ENCODE measurements at regions not wholly inside any gene's neighbourhood (a gene's known extent, or its start where the extent isn't known, plus 50 kb on each side); places are given as distances from the start of the nearest gene placed in this dataset.

GRCh38 chr12:123098780-123099179 is 52.1 kb downstream of the PITPNM2 start:
- FAIRE-seq: no peak
- Histone ChIP-seq H3K36me3 (replicated peaks in 1 of 2; ENCODE audit: control insufficient read depth in 1 of 2, insufficient read depth in 2 of 2, low read length in 2 of 2) (peaks cover 1 to 6% of the 10 kb centered on the region in 2 experiments; a peak in 4 of 5 replicates), H3K27me3 (ENCODE audit: control insufficient read depth in 1 of 2, insufficient read depth in 2 of 2, low read length in 2 of 2) (no peaks in the 10 kb centered on the region), H3K4me2 (ENCODE audit: low read depth, low read length) (no peak overlapping the region), H3K79me2 (ENCODE audit: insufficient read depth, low read length) (no peaks in the 10 kb centered on the region), H3K9ac (ENCODE audit: insufficient read depth, low read depth, low read length) (no peak overlapping the region), H3K9me3 (ENCODE audit: low read length) (no peaks in the 10 kb centered on the region), H3K27ac (ENCODE audit: extremely low read length, insufficient read depth, low read length) (no peak overlapping the region), H3K4me1 (ENCODE audit: insufficient read depth, low read length) (peaks cover 51% of the 10 kb centered on the region), H4K20me1 (ENCODE audit: insufficient read depth, low read length) (no peaks in the 10 kb centered on the region), H2AFZ (ENCODE audit: low read length) (no peak overlapping the region), H3K4me3 (replicated peaks in 1 of 3; ENCODE audit: insufficient read depth in 1 of 3, low read depth in 2 of 3, low read length in 3 of 3) (no peak overlapping the region)
- CTCF ChIA-PET (ENCODE audit: low intra/inter-chr PET ratio, low total read pairs): no interaction called here
- in situ Hi-C loops (cut with HindIII; ENCODE audit: extremely low pct_ligation_motif_present, low pct_unique_long_range_greater_than_20kb): no loop called here
- POLR2A ChIA-PET: no interaction called here
- ATAC-seq: no peak
- TF ChIP-seq MXD3 (CRISPR knock-in tag; IDR thresholded peaks at IDR 0.05) (no peak), TFE3 (CRISPR knock-in tag; IDR thresholded peaks at IDR 0.05) (no peak), CEBPB (IDR thresholded peaks at IDR 0.05; ENCODE audit: borderline replicate concordance, low read depth, low read length) (no peak)
- DNase-seq (ENCODE audit: low spot score): no peak
- no TSS peak for BruUV-seq (replicated peaks)
- WGBS (ENCODE audit: low lambda C conversion rate): 95% methylated on average over 2 of the region's 2 CpGs
- intact Hi-C loops (cut with micrococcal nuclease; ENCODE audit: unreplicated experiment): no loop called here

- CTCF ChIA-PET (ENCODE audit: low intra/inter-chr PET ratio, low total read pairs): no interaction called here
- FAIRE-seq (no peak), ATAC-seq (no peak), DNase-seq (ENCODE audit: low spot score) (no peak)
- peaks cover 1 to 6% of the 10 kb centered on the region in 2 experiments; a peak in 4 of 5 replicates for H3K36me3 ChIP-seq (replicated peaks in 1 of 2; ENCODE audit: control insufficient read depth in 1 of 2, insufficient read depth in 2 of 2, low read length in 2 of 2)
- H3K4me3 ChIP-seq (replicated peaks in 1 of 3; ENCODE audit: insufficient read depth in 1 of 3, low read depth in 2 of 3, low read length in 3 of 3): no peak overlapping the region
- POLR2A ChIA-PET: no interaction called here
- H3K79me2 ChIP-seq (ENCODE audit: insufficient read depth, low read length): no peaks in the 10 kb centered on the region
- H4K20me1 ChIP-seq (ENCODE audit: insufficient read depth, low read length): no peaks in the 10 kb centered on the region
- no peak overlapping the region for H2AFZ ChIP-seq (ENCODE audit: low read length)
- H3K9me3 ChIP-seq (ENCODE audit: low read length): no peaks in the 10 kb centered on the region
- no peak overlapping the region for H3K9ac ChIP-seq (ENCODE audit: insufficient read depth, low read depth, low read length)
- 0 out of 2 replicates have a peak, but pooled peaks have one; percentile 33 for TF ChIP-seq CREB1 (IDR thresholded peaks at IDR 0.05)
- TF ChIP-seq CREB1 (CRISPR knock-in tag; IDR thresholded peaks at IDR 0.05): no peak
- TF ChIP-seq MLLT10 (CRISPR knock-in tag; IDR thresholded peaks at IDR 0.05): no peak
- peak; percentile 50; the same call in 1 of the 2 replicates for TF ChIP-seq ZBTB33 (CRISPR knock-in tag; IDR thresholded peaks at IDR 0.05)
- peak; percentile 36 for TF ChIP-seq ZNF687 (CRISPR knock-in tag; IDR thresholded peaks at IDR 0.05)
- in situ Hi-C loops (cut with HindIII; ENCODE audit: extremely low pct_ligation_motif_present, low pct_unique_long_range_greater_than_20kb) (no loop called here), intact Hi-C loops (cut with micrococcal nuclease; ENCODE audit: unreplicated experiment) (no loop called here)
- no TSS peak for BruUV-seq (replicated peaks)
- 86% methylated on average over 9 of the region's 12 CpGs for WGBS (ENCODE audit: low lambda C conversion rate)
- H3K27ac ChIP-seq (ENCODE audit: extremely low read length, insufficient read depth, low read length): no peak overlapping the region
- H3K4me2 ChIP-seq (ENCODE audit: low read depth, low read length): no peak overlapping the region
- H3K27me3 ChIP-seq (ENCODE audit: control insufficient read depth in 1 of 2, insufficient read depth in 2 of 2, low read length in 2 of 2): no peaks in the 10 kb centered on the region
- H3K4me1 ChIP-seq (ENCODE audit: insufficient read depth, low read length): peaks cover 52% of the 10 kb centered on the region
Observed at GRCh38 chr12:123097561-123098084, 53.3 kb downstream of the PITPNM2 start.

Data from HepG2 (cell line).